DND-41 (cell line): ENCODE measurements at regions not wholly inside any gene's neighbourhood (a gene's known extent, or its start where the extent isn't known, plus 50 kb on each side); places are given as distances from the start of the nearest gene placed in this dataset.

Experiments used
- ATAC-seq: fragments of 200-7000 bp; cut with Tn5 transposase; 3 replicates; pipeline ENCODE4 v1.9.1; 2021; ENCODE audit warnings: low read depth; ENCODE audit not compliant: insufficient read depth
- DNase-seq: peaks from one replicate; pipeline ENCODE4 v3.0.0-alpha.2; 2020
- H2AFZ ChIP-seq: 2 replicates; pipeline ENCODE4 v1.6.0; 2012; ENCODE audit warnings: low read depth, low read length
- H3K27ac ChIP-seq: 2 replicates; pipeline ENCODE4 v1.5.1; 2012; ENCODE audit warnings: low read length, inconsistent platforms
- H3K27me3 ChIP-seq: fragments of 200-600 bp; sonication (generic); 2 replicates; pipeline ENCODE4 v1.6.0; 2012; ENCODE audit warnings: low read length, mild to moderate bottlenecking, inconsistent platforms; ENCODE audit not compliant: insufficient read depth, poor library complexity
- H3K36me3 ChIP-seq: 2 replicates; pipeline ENCODE4 v1.5.1; 2012; ENCODE audit warnings: low read length, inconsistent platforms; ENCODE audit not compliant: insufficient read depth
- H3K4me1 ChIP-seq: 2 replicates; pipeline ENCODE4 v1.5.1; 2012; ENCODE audit warnings: mild to moderate bottlenecking, low read length; ENCODE audit not compliant: insufficient read depth
- H3K4me2 ChIP-seq: 2 replicates; pipeline ENCODE4 v1.6.0; 2012; ENCODE audit warnings: mild to moderate bottlenecking, moderate library complexity, low read length, inconsistent platforms; ENCODE audit not compliant: insufficient read depth
- H3K4me3 ChIP-seq, 2 experiments: fragments of 200-600 bp in 1 of 2; shearing (Covaris generic) in 1 of 2; 2 replicates each; pipeline ENCODE4 v1.5.1; 2012 to 2016; ENCODE audit warnings: inconsistent platforms in 2 of 2, low read length in 2 of 2, mild to moderate bottlenecking in 2 of 2, low read depth in 1 of 2, moderate library complexity in 1 of 2
- H3K79me2 ChIP-seq: 2 replicates; pipeline ENCODE4 v1.6.0; 2012; ENCODE audit warnings: low read length, inconsistent platforms; ENCODE audit not compliant: insufficient read depth
- H3K9ac ChIP-seq: 2 replicates; pipeline ENCODE4 v1.6.0; 2012; ENCODE audit warnings: low read depth, mild to moderate bottlenecking, inconsistent platforms, low read length, moderate library complexity
- H3K9me3 ChIP-seq: 2 replicates; pipeline ENCODE4 v1.5.1; 2012; ENCODE audit warnings: low read length, moderate library complexity, mild to moderate bottlenecking, inconsistent platforms; ENCODE audit not compliant: insufficient read depth, severe bottlenecking
- H4K20me1 ChIP-seq: 2 replicates; pipeline ENCODE4 v1.6.0; 2012; ENCODE audit warnings: low read length; ENCODE audit not compliant: insufficient read depth
- CTCF ChIP-seq: IDR thresholded peaks from 2 replicates; pipeline ENCODE4 v1.5.1; 2012; ENCODE audit warnings: borderline replicate concordance, low read length, moderate library complexity, mild to moderate bottlenecking; ENCODE audit not compliant: poor library complexity, severe bottlenecking; ENCODE audit errors: extremely low read depth
- EZH2 ChIP-seq: IDR thresholded peaks from 3 replicates; pipeline ENCODE4 v1.6.1; 2012; ENCODE audit warnings: borderline replicate concordance, low read depth, mild to moderate bottlenecking, moderate library complexity, low read length, inconsistent platforms; ENCODE audit not compliant: severe bottlenecking

- Histone ChIP-seq H2AFZ (no peak overlapping the region), H3K4me2 (no peak overlapping the region), H3K4me3 (no peak overlapping the region), H4K20me1 (no peaks in the 10 kb centered on the region), H3K27me3 (no peaks in the 10 kb centered on the region), H3K9ac (no peak overlapping the region), H3K36me3 (no peaks in the 10 kb centered on the region), H3K9me3 (no peaks in the 10 kb centered on the region), H3K27ac (no peak overlapping the region), H3K79me2 (no peaks in the 10 kb centered on the region), H3K4me1 (no peaks in the 10 kb centered on the region)
- ATAC-seq = no peak
- no peak for TF ChIP-seq CTCF
- TF ChIP-seq EZH2 = no peak
- DNase-seq = no peak
Measured at GRCh38 chr1:216903382-216903740, 180.1 kb upstream of the ESRRG start.

GRCh38 chr1:216902669-216903381, 179.6 kb upstream of the ESRRG start:
- H2AFZ ChIP-seq = no peak overlapping the region

GRCh38 chr1:216900116-216900620, 176.9 kb upstream of the ESRRG start:
- Histone ChIP-seq H3K4me1 (no peaks in the 10 kb centered on the region), H3K4me3 (no peak overlapping the region), H4K20me1 (no peaks in the 10 kb centered on the region), H3K36me3 (no peaks in the 10 kb centered on the region), H3K79me2 (no peaks in the 10 kb centered on the region), H3K9ac (no peak overlapping the region), H3K9me3 (no peaks in the 10 kb centered on the region), H3K4me2 (no peak overlapping the region), H2AFZ (no peak overlapping the region), H3K27ac (no peak overlapping the region), H3K27me3 (no peaks in the 10 kb centered on the region)
- ATAC-seq (no peak), DNase-seq (no peak)
- TF ChIP-seq EZH2 (no peak), CTCF (no peak)

More at GRCh38 chr1:216902669-216903381, 179.6 kb upstream of the ESRRG start:
- Histone ChIP-seq H3K4me1 (no peaks in the 10 kb centered on the region), H3K9ac (no peak overlapping the region), H3K79me2 (no peaks in the 10 kb centered on the region), H3K9me3 (no peaks in the 10 kb centered on the region), H4K20me1 (no peaks in the 10 kb centered on the region), H3K4me2 (no peak overlapping the region), H3K36me3 (no peaks in the 10 kb centered on the region), H3K27ac (no peak overlapping the region), H3K27me3 (no peaks in the 10 kb centered on the region), H3K4me3 (no peak overlapping the region)
- TF ChIP-seq EZH2 = no peak
- no peak for TF ChIP-seq CTCF
- DNase-seq (no peak), ATAC-seq (no peak)

GRCh38 chr1:216898801-216899200, 175.6 kb upstream of the ESRRG start:
- Histone ChIP-seq H4K20me1 (no peaks in the 10 kb centered on the region), H3K27me3 (no peaks in the 10 kb centered on the region), H3K4me2 (no peak overlapping the region), H3K27ac (no peak overlapping the region), H3K9me3 (no peaks in the 10 kb centered on the region), H3K79me2 (no peaks in the 10 kb centered on the region), H3K4me1 (no peaks in the 10 kb centered on the region), H3K4me3 (no peak overlapping the region), H2AFZ (no peak overlapping the region), H3K9ac (no peak overlapping the region), H3K36me3 (no peaks in the 10 kb centered on the region)
- ATAC-seq (no peak), DNase-seq (no peak)
- TF ChIP-seq CTCF = no peak
